GM20000 (cell line): ENCODE measurements at regions not wholly inside any gene's neighbourhood (a gene's known extent, or its start where the extent isn't known, plus 50 kb on each side); places are given as distances from the start of the nearest gene placed in this dataset.
A peak's percentile ranks its signal among the peaks of the same experiment; 100 is the strongest.

Experiments
- DNase-seq: peaks from one replicate; pipeline ENCODE4 v3.0.0; 2012; ENCODE audit warnings: low spot score
- CTCF ChIP-seq: IDR thresholded peaks from 2 replicates; pipeline ENCODE4 v1.5.1; 2012; ENCODE audit warnings: mild to moderate bottlenecking, control low read depth; ENCODE audit errors: extremely low read depth, missing control alignments

- no peak for DNase-seq
- no peak for TF ChIP-seq CTCF
These were observed 125.2 kb downstream of the TMCO5A start for GRCh38 chr15:38059665-38060064.

- no peak for DNase-seq
- no peak for TF ChIP-seq CTCF
These were observed 127.6 kb downstream of the TMCO5A start for GRCh38 chr15:38061856-38062649.

- DNase-seq = no peak
- no peak for TF ChIP-seq CTCF
These were observed 128.3 kb downstream of the TMCO5A start for GRCh38 chr15:38062696-38063095.

- no peak for TF ChIP-seq CTCF
- no peak for DNase-seq
These were observed 131.4 kb downstream of the TMCO5A start for GRCh38 chr15:38065721-38066345.

GRCh38 chr15:38066612-38067011, 132.2 kb downstream of the TMCO5A start:
- TF ChIP-seq CTCF = no peak
- DNase-seq = no peak

GRCh38 chr15:38068626-38069391, 134.4 kb downstream of the TMCO5A start:
- no peak for TF ChIP-seq CTCF
- DNase-seq = peak; percentile 79

- peak; percentile 36 for DNase-seq
These were observed 135.1 kb downstream of the TMCO5A start for GRCh38 chr15:38069511-38070011.

More at GRCh38 chr15:38069511-38070011, 135.1 kb downstream of the TMCO5A start:
- TF ChIP-seq CTCF = no peak
